A549 (cell line): ENCODE measurements at regions not wholly inside any gene's neighbourhood (a gene's known extent, or its start where the extent isn't known, plus 50 kb on each side); places are given as distances from the start of the nearest gene placed in this dataset.

Experiments used
- POLR2A ChIP-seq: IDR thresholded peaks from 2 replicates; pipeline ENCODE4 v1.6.1; 2012; ENCODE audit warnings: mild to moderate bottlenecking, low read length
- TF ChIP-seq, protein P1 (sequence below): fragments of 200-600 bp; sonication (generic); IDR thresholded peaks from 2 replicates; pipeline ENCODE4 v1.6.1; 2016; ENCODE audit warnings: antibody characterized with exemption, mild to moderate bottlenecking, moderate library complexity
- TF ChIP-seq, protein P2 (sequence below): fragments of >200 bp; sonication (Bioruptor Twin); formaldehyde crosslinking; IDR thresholded peaks from 3 replicates; pipeline ENCODE4 v1.5.1; 2016

DNA sequence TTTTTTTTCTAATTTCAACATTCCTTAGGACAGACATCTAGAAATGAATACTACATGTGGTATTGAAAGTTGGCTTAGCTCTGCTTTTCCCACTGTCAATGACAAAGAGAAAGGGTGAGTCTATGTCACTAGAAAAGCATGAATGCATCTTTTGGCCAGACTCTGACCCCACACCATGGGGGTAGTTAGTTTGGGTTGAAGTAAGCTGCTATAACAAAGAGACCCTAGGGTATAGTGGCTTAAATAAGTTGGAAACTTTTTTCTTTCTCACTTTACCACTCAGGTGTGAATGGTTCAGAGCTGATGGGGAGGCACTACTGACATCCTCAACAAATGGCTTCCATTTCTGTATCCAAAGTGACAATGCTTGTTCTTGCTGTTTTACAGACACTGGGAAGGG lies 161.5 kb downstream of the DLEU7 start:
- TF ChIP-seq, protein P1, sequence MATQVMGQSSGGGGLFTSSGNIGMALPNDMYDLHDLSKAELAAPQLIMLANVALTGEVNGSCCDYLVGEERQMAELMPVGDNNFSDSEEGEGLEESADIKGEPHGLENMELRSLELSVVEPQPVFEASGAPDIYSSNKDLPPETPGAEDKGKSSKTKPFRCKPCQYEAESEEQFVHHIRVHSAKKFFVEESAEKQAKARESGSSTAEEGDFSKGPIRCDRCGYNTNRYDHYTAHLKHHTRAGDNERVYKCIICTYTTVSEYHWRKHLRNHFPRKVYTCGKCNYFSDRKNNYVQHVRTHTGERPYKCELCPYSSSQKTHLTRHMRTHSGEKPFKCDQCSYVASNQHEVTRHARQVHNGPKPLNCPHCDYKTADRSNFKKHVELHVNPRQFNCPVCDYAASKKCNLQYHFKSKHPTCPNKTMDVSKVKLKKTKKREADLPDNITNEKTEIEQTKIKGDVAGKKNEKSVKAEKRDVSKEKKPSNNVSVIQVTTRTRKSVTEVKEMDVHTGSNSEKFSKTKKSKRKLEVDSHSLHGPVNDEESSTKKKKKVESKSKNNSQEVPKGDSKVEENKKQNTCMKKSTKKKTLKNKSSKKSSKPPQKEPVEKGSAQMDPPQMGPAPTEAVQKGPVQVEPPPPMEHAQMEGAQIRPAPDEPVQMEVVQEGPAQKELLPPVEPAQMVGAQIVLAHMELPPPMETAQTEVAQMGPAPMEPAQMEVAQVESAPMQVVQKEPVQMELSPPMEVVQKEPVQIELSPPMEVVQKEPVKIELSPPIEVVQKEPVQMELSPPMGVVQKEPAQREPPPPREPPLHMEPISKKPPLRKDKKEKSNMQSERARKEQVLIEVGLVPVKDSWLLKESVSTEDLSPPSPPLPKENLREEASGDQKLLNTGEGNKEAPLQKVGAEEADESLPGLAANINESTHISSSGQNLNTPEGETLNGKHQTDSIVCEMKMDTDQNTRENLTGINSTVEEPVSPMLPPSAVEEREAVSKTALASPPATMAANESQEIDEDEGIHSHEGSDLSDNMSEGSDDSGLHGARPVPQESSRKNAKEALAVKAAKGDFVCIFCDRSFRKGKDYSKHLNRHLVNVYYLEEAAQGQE = no peak
- no peak for TF ChIP-seq POLR2A
- TF ChIP-seq, protein P2, sequence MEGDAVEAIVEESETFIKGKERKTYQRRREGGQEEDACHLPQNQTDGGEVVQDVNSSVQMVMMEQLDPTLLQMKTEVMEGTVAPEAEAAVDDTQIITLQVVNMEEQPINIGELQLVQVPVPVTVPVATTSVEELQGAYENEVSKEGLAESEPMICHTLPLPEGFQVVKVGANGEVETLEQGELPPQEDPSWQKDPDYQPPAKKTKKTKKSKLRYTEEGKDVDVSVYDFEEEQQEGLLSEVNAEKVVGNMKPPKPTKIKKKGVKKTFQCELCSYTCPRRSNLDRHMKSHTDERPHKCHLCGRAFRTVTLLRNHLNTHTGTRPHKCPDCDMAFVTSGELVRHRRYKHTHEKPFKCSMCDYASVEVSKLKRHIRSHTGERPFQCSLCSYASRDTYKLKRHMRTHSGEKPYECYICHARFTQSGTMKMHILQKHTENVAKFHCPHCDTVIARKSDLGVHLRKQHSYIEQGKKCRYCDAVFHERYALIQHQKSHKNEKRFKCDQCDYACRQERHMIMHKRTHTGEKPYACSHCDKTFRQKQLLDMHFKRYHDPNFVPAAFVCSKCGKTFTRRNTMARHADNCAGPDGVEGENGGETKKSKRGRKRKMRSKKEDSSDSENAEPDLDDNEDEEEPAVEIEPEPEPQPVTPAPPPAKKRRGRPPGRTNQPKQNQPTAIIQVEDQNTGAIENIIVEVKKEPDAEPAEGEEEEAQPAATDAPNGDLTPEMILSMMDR = no peak
